ENCODE measurements at regions not wholly inside any gene's neighbourhood (a gene's known extent, or its start where the extent isn't known, plus 50 kb on each side); places are given as distances from the start of the nearest gene placed in this dataset.
A peak's percentile ranks its signal among the peaks of the same experiment; 100 is the strongest.

DNA sequence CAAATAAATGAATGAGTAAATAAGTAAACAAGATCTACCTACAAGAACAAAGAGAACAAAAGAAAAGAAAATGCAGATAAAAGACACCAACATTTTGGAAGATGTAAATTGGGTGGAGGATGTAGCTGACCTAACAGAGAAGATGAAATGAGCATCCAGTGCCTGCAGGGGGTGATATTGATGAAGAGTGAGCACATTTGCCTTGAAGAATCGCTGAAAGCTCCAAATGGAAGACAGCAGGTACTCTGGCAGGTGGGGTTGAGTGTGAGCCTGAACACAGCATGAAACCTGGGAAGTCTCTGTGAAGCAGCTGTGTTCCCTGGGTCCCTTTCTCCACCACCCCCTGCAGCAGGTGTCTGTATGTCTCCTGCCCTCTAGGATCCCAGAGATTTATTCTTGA lies 125.6 kb downstream of the NXNL2 start:
- TF ChIP-seq, protein P1, sequence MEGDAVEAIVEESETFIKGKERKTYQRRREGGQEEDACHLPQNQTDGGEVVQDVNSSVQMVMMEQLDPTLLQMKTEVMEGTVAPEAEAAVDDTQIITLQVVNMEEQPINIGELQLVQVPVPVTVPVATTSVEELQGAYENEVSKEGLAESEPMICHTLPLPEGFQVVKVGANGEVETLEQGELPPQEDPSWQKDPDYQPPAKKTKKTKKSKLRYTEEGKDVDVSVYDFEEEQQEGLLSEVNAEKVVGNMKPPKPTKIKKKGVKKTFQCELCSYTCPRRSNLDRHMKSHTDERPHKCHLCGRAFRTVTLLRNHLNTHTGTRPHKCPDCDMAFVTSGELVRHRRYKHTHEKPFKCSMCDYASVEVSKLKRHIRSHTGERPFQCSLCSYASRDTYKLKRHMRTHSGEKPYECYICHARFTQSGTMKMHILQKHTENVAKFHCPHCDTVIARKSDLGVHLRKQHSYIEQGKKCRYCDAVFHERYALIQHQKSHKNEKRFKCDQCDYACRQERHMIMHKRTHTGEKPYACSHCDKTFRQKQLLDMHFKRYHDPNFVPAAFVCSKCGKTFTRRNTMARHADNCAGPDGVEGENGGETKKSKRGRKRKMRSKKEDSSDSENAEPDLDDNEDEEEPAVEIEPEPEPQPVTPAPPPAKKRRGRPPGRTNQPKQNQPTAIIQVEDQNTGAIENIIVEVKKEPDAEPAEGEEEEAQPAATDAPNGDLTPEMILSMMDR (IDR thresholded peaks at IDR 0.05; ENCODE audit: insufficient read depth, low read length, poor library complexity, severe bottlenecking), result peak; percentile 39
- H3K4me3 ChIP-seq (replicated peaks; ENCODE audit: low read depth, low read length), result no peak overlapping the region
- DNase-seq (ENCODE audit: extremely low read depth, insufficient read length), result no peak
- no peaks in the 10 kb centered on the region for H3K36me3 ChIP-seq (ENCODE audit: control insufficient read depth, insufficient read depth, low read length)
- H3K27me3 ChIP-seq (replicated peaks; ENCODE audit: control insufficient read depth, insufficient read depth, low read length), result 0 out of 2 replicates have a peak, but pooled peaks cover 1% of the 10 kb centered on the region

DNA sequence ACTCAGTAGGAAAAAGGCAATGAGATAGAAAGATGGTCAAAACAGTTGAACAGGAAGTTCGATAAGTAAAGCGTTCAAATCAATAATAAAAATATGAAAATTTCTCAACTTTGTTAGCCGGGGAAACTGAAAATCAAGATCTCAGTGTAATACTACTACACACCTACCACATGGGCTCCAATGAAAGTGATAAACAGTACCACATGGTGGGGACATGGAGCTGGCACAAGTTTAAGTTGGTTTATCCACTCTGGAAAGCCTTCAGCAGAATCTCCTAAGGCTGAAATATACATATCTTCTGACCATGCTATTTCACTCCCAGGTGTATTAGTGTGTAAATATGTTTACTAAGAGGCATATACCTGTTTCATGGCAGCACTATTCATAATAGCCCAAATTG lies 126.8 kb downstream of the NXNL2 start:
- TF ChIP-seq, protein P1 (IDR thresholded peaks at IDR 0.05; ENCODE audit: insufficient read depth, low read length, poor library complexity, severe bottlenecking), result no peak
- Histone ChIP-seq H3K27me3 (replicated peaks; ENCODE audit: control insufficient read depth, insufficient read depth, low read length) (0 out of 2 replicates have a peak, but pooled peaks cover 1% of the 10 kb centered on the region), H3K36me3 (ENCODE audit: control insufficient read depth, insufficient read depth, low read length) (no peaks in the 10 kb centered on the region), H3K4me3 (replicated peaks; ENCODE audit: low read depth, low read length) (no peak overlapping the region)
- no peak for DNase-seq (ENCODE audit: extremely low read depth, insufficient read length)

DNA sequence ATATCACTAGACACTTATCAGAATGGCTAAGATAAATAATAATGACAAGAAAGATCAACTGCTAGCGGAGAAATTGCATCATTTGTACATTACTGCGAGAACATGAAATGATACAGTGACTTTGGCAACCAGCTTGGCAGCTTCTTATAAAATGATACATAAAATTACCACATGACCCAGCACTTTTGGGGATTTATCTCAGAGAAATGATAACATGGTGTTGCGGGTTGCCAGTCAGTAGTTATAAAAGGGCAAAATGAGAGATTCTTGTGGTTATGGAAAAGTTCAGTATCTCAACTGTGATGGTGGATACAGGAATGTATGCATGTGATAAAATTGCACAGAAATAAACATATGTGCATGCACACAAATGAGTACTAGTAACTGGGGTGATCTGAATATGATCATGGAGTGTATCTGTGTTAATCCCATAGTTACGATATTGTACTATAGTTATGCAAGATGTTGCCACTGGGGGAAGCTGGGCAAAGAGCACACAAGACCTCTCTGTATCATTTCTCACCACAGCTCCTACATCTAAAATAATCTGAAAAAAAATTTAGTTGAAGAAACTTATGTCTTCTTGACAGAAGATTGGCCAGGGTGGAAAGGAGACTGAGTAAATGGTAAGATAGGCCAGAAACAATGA lies 128.9 kb downstream of the NXNL2 start:
- TF ChIP-seq, protein P1 (IDR thresholded peaks at IDR 0.05; ENCODE audit: insufficient read depth, low read length, poor library complexity, severe bottlenecking), result no peak
- H3K27me3 ChIP-seq (replicated peaks; ENCODE audit: control insufficient read depth, insufficient read depth, low read length), result 0 out of 2 replicates have a peak, but pooled peaks cover 1% of the 10 kb centered on the region
- H3K36me3 ChIP-seq (ENCODE audit: control insufficient read depth, insufficient read depth, low read length), result no peaks in the 10 kb centered on the region
- DNase-seq (ENCODE audit: extremely low read depth, insufficient read length), result no peak
- no peak overlapping the region for H3K4me3 ChIP-seq (replicated peaks; ENCODE audit: low read depth, low read length)

DNA sequence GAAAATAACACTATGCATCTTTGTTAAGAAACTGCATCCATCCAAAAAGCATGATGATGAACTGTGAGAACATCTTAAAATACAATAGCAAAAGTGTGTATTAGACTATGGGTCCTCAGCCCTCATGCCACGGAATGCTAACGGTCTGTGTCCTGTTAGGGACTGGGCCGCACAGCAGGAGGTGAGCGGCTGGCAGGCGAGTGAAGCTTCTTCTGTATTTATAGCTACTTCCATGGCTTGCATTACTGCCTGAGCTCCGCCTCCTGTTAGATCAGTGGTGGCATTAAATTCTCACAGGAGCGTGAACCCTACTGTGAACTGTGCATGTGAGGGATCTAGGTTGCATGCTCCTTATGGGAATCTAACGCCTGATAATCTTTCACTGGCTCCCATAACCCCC lies 129.8 kb downstream of the NXNL2 start:
- DNase-seq (ENCODE audit: extremely low read depth, insufficient read length), result no peak
- H3K36me3 ChIP-seq (ENCODE audit: control insufficient read depth, insufficient read depth, low read length), result no peaks in the 10 kb centered on the region
- H3K4me3 ChIP-seq (replicated peaks; ENCODE audit: low read depth, low read length), result no peak overlapping the region
- 0 out of 2 replicates have a peak, but pooled peaks cover 1% of the 10 kb centered on the region for H3K27me3 ChIP-seq (replicated peaks; ENCODE audit: control insufficient read depth, insufficient read depth, low read length)
- TF ChIP-seq, protein P1 (IDR thresholded peaks at IDR 0.05; ENCODE audit: insufficient read depth, low read length, poor library complexity, severe bottlenecking), result no peak

DNA sequence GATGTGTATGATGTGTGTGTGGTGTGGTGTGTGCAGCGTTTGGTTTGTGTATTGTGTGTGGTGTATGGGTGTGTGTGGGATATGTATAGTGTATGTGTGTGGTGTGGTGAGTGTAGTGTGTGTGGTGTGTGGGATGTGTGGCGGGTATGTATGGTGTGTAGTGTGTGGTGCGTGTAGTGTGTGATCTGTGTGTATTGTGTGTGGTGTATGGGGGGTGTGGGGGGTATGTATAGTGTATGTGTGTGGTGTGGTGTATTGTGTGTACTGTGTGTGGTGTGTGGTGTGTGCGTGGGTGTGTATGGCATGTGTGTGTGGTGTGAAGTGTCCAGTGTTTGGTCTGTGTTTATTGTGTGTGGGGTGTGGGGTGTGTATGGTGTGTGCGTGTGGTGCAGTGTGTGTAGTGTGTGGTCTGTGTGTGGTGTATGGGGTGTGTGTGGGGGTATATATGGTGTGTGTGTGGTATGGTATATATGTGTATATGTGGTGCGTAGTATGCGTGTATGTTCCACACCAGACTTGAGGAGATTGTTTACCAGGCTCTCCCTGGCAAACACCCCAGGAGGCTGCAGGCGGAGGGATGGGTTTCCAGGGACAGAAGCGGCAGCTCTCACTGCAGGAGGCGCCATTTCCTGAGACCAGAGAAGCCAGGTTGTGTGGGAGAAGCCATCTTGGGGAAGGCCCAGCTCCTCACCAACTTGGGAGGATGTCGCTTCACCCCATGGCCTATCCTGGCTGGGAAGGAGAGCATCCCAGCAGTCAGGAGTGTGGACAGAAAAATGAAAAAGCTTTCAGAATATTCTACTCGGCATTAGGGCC lies 138.1 kb downstream of the NXNL2 start:
- no peak for DNase-seq (ENCODE audit: extremely low read depth, insufficient read length)
- H3K27me3 ChIP-seq (replicated peaks; ENCODE audit: control insufficient read depth, insufficient read depth, low read length), result no peaks in the 10 kb centered on the region
- no peak overlapping the region for H3K4me3 ChIP-seq (replicated peaks; ENCODE audit: low read depth, low read length)
- H3K36me3 ChIP-seq (ENCODE audit: control insufficient read depth, insufficient read depth, low read length), result no peaks in the 10 kb centered on the region
- TF ChIP-seq, protein P1 (IDR thresholded peaks at IDR 0.05; ENCODE audit: insufficient read depth, low read length, poor library complexity, severe bottlenecking), result no peak
